ENCODE measurements at regions not wholly inside any gene's neighbourhood (a gene's known extent, or its start where the extent isn't known, plus 50 kb on each side); places are given as distances from the start of the nearest gene placed in this dataset.
A peak's percentile ranks its signal among the peaks of the same experiment; 100 is the strongest.

- 60 to 82% (median 74%) methylated on average over 2 of the region's 2 CpGs for WGBS, 3 donors
- no peak for DNase-seq
- FAIRE-seq: no peak
Measured at GRCh38 chr4:59517007-59517406, 1683.1 kb upstream of the ADGRL3 start.

GRCh38 chr4:59518005-59518823, 1681.9 kb upstream of the ADGRL3 start:
- no peak overlapping the region for H3K4me3 ChIP-seq (ENCODE audit: low read depth in 1 of 3, low read length in 3 of 3)
- peak in 1 of 2 donors; percentile 1 for DNase-seq
- no peak overlapping the region for H3K27ac ChIP-seq (ENCODE audit: low read depth in 1 of 3, low read length in 2 of 3)
- WGBS, 3 donors: 72 to 93% (median 89%) methylated on average over 21 to 22 of the region's 22 CpGs
- H3K36me3 ChIP-seq (ENCODE audit: control insufficient read depth in 3 of 3, insufficient read depth in 2 of 3, low read depth in 1 of 3, low read length in 3 of 3): no peaks in the 10 kb centered on the region
- no peak for FAIRE-seq
- H3K27me3 ChIP-seq (ENCODE audit: control insufficient read depth in 3 of 3, insufficient read depth in 3 of 3, low read length in 3 of 3): no peaks in the 10 kb centered on the region
- peaks cover 1 to 2% of the 10 kb centered on the region in 2 donors for H3K9me3 ChIP-seq (ENCODE audit: control insufficient read depth in 2 of 2, insufficient read depth in 1 of 2, low read depth in 1 of 2, low read length in 1 of 2)
- H3K4me1 ChIP-seq (ENCODE audit: control insufficient read depth in 3 of 3, insufficient read depth in 2 of 3, low read depth in 1 of 3, low read length in 2 of 3): no peaks in the 10 kb centered on the region

More at GRCh38 chr4:59517007-59517406, 1683.1 kb upstream of the ADGRL3 start:
- no peak overlapping the region for H3K27ac ChIP-seq (ENCODE audit: low read depth in 1 of 3, low read length in 2 of 3)
- H3K36me3 ChIP-seq (ENCODE audit: control insufficient read depth in 3 of 3, insufficient read depth in 2 of 3, low read depth in 1 of 3, low read length in 3 of 3): no peaks in the 10 kb centered on the region
- H3K9me3 ChIP-seq (ENCODE audit: control insufficient read depth in 2 of 2, insufficient read depth in 1 of 2, low read depth in 1 of 2, low read length in 1 of 2): peaks cover 1 to 2% of the 10 kb centered on the region in 2 donors
- no peak overlapping the region for H3K4me3 ChIP-seq (ENCODE audit: low read depth in 1 of 3, low read length in 3 of 3)
- H3K27me3 ChIP-seq (ENCODE audit: control insufficient read depth in 3 of 3, insufficient read depth in 3 of 3, low read length in 3 of 3): no peaks in the 10 kb centered on the region
- no peaks in the 10 kb centered on the region for H3K4me1 ChIP-seq (ENCODE audit: control insufficient read depth in 3 of 3, insufficient read depth in 2 of 3, low read depth in 1 of 3, low read length in 2 of 3)

- H3K27me3 ChIP-seq (ENCODE audit: control insufficient read depth in 3 of 3, insufficient read depth in 3 of 3, low read length in 3 of 3): no peaks in the 10 kb centered on the region
- H3K9me3 ChIP-seq (ENCODE audit: control insufficient read depth in 2 of 2, insufficient read depth in 1 of 2, low read depth in 1 of 2, low read length in 1 of 2): no peaks in the 10 kb centered on the region
- H3K4me1 ChIP-seq (ENCODE audit: control insufficient read depth in 3 of 3, insufficient read depth in 2 of 3, low read depth in 1 of 3, low read length in 2 of 3): no peaks in the 10 kb centered on the region
- no peak for DNase-seq
- no peak overlapping the region for H3K4me3 ChIP-seq (ENCODE audit: low read depth in 1 of 3, low read length in 3 of 3)
- H3K27ac ChIP-seq (ENCODE audit: low read depth in 1 of 3, low read length in 2 of 3): no peak overlapping the region
- H3K36me3 ChIP-seq (ENCODE audit: control insufficient read depth in 3 of 3, insufficient read depth in 2 of 3, low read depth in 1 of 3, low read length in 3 of 3): no peaks in the 10 kb centered on the region
- no peak for FAIRE-seq
Measured at GRCh38 chr4:59525885-59526284, 1674.2 kb upstream of the ADGRL3 start.

- H3K36me3 ChIP-seq (ENCODE audit: control insufficient read depth in 3 of 3, insufficient read depth in 2 of 3, low read depth in 1 of 3, low read length in 3 of 3): no peaks in the 10 kb centered on the region
- no peak for DNase-seq
- no peak overlapping the region for H3K4me3 ChIP-seq (ENCODE audit: low read depth in 1 of 3, low read length in 3 of 3)
- H3K9me3 ChIP-seq (ENCODE audit: control insufficient read depth in 2 of 2, insufficient read depth in 1 of 2, low read depth in 1 of 2, low read length in 1 of 2): no peaks in the 10 kb centered on the region
- WGBS, 3 donors: 34 to 38% (median 37%) methylated on average over 1 of the region's 1 CpG
- no peak for FAIRE-seq
- no peaks in the 10 kb centered on the region for H3K4me1 ChIP-seq (ENCODE audit: control insufficient read depth in 3 of 3, insufficient read depth in 2 of 3, low read depth in 1 of 3, low read length in 2 of 3)
- no peaks in the 10 kb centered on the region for H3K27me3 ChIP-seq (ENCODE audit: control insufficient read depth in 3 of 3, insufficient read depth in 3 of 3, low read length in 3 of 3)
- H3K27ac ChIP-seq (ENCODE audit: low read depth in 1 of 3, low read length in 2 of 3): no peak overlapping the region
Measured at GRCh38 chr4:59535541-59535940, 1664.6 kb upstream of the ADGRL3 start.

- no peak overlapping the region for H3K27ac ChIP-seq (ENCODE audit: low read depth in 1 of 3, low read length in 2 of 3)
- 78 to 89% (median 78%) methylated on average over 3 of the region's 3 CpGs for WGBS, 3 donors
- H3K4me3 ChIP-seq (ENCODE audit: low read depth in 1 of 3, low read length in 3 of 3): no peak overlapping the region
- FAIRE-seq (no peak), DNase-seq (no peak)
- H3K9me3 ChIP-seq (ENCODE audit: control insufficient read depth in 2 of 2, insufficient read depth in 1 of 2, low read depth in 1 of 2, low read length in 1 of 2): no peaks in the 10 kb centered on the region
- no peaks in the 10 kb centered on the region for H3K36me3 ChIP-seq (ENCODE audit: control insufficient read depth in 3 of 3, insufficient read depth in 2 of 3, low read depth in 1 of 3, low read length in 3 of 3)
- no peaks in the 10 kb centered on the region for H3K4me1 ChIP-seq (ENCODE audit: control insufficient read depth in 3 of 3, insufficient read depth in 2 of 3, low read depth in 1 of 3, low read length in 2 of 3)
- no peaks in the 10 kb centered on the region for H3K27me3 ChIP-seq (ENCODE audit: control insufficient read depth in 3 of 3, insufficient read depth in 3 of 3, low read length in 3 of 3)
Measured at GRCh38 chr4:59536428-59536827, 1663.7 kb upstream of the ADGRL3 start.

GRCh38 chr4:59537246-59537886, 1662.8 kb upstream of the ADGRL3 start:
- no peaks in the 10 kb centered on the region for H3K36me3 ChIP-seq (ENCODE audit: control insufficient read depth in 3 of 3, insufficient read depth in 2 of 3, low read depth in 1 of 3, low read length in 3 of 3)
- H3K4me1 ChIP-seq (ENCODE audit: control insufficient read depth in 3 of 3, insufficient read depth in 2 of 3, low read depth in 1 of 3, low read length in 2 of 3): no peaks in the 10 kb centered on the region
- WGBS, 3 donors: 38 to 46% (median 39%) methylated on average over 2 of the region's 2 CpGs
- H3K27ac ChIP-seq (ENCODE audit: low read depth in 1 of 3, low read length in 2 of 3): no peak overlapping the region
- no peaks in the 10 kb centered on the region for H3K27me3 ChIP-seq (ENCODE audit: control insufficient read depth in 3 of 3, insufficient read depth in 3 of 3, low read length in 3 of 3)
- H3K9me3 ChIP-seq (ENCODE audit: control insufficient read depth in 2 of 2, insufficient read depth in 1 of 2, low read depth in 1 of 2, low read length in 1 of 2): no peaks in the 10 kb centered on the region
- FAIRE-seq (no peak), DNase-seq (no peak)
- H3K4me3 ChIP-seq (ENCODE audit: low read depth in 1 of 3, low read length in 3 of 3): no peak overlapping the region

- no peaks in the 10 kb centered on the region for H3K9me3 ChIP-seq (ENCODE audit: control insufficient read depth in 2 of 2, insufficient read depth in 1 of 2, low read depth in 1 of 2, low read length in 1 of 2)
- no peaks in the 10 kb centered on the region for H3K36me3 ChIP-seq (ENCODE audit: control insufficient read depth in 3 of 3, insufficient read depth in 2 of 3, low read depth in 1 of 3, low read length in 3 of 3)
- no peak for DNase-seq
- no peak overlapping the region for H3K4me3 ChIP-seq (ENCODE audit: low read depth in 1 of 3, low read length in 3 of 3)
- WGBS, 3 donors: 89 to 94% (median 91%) methylated on average over 4 of the region's 4 CpGs
- no peaks in the 10 kb centered on the region for H3K4me1 ChIP-seq (ENCODE audit: control insufficient read depth in 3 of 3, insufficient read depth in 2 of 3, low read depth in 1 of 3, low read length in 2 of 3)
- H3K27me3 ChIP-seq (ENCODE audit: control insufficient read depth in 3 of 3, insufficient read depth in 3 of 3, low read length in 3 of 3): no peaks in the 10 kb centered on the region
- no peak for FAIRE-seq
- H3K27ac ChIP-seq (ENCODE audit: low read depth in 1 of 3, low read length in 2 of 3): no peak overlapping the region
Measured at GRCh38 chr4:59539401-59539800, 1660.7 kb upstream of the ADGRL3 start.

- H3K36me3 ChIP-seq (ENCODE audit: control insufficient read depth in 3 of 3, insufficient read depth in 2 of 3, low read depth in 1 of 3, low read length in 3 of 3): no peaks in the 10 kb centered on the region
- no peaks in the 10 kb centered on the region for H3K9me3 ChIP-seq (ENCODE audit: control insufficient read depth in 2 of 2, insufficient read depth in 1 of 2, low read depth in 1 of 2, low read length in 1 of 2)
- H3K27me3 ChIP-seq (ENCODE audit: control insufficient read depth in 3 of 3, insufficient read depth in 3 of 3, low read length in 3 of 3): no peaks in the 10 kb centered on the region
- WGBS, 3 donors: 21 to 65% (median 49%) methylated on average over 2 of the region's 2 CpGs
- H3K4me1 ChIP-seq (ENCODE audit: control insufficient read depth in 3 of 3, insufficient read depth in 2 of 3, low read depth in 1 of 3, low read length in 2 of 3): no peaks in the 10 kb centered on the region
- FAIRE-seq (no peak), DNase-seq (peak in 1 of 2 donors; percentile 29)
- H3K27ac ChIP-seq (ENCODE audit: low read depth in 1 of 3, low read length in 2 of 3): no peak overlapping the region
- H3K4me3 ChIP-seq (ENCODE audit: low read depth in 1 of 3, low read length in 3 of 3): no peak overlapping the region
Measured at GRCh38 chr4:59540311-59540710, 1659.8 kb upstream of the ADGRL3 start.
